ENCODE measurements at regions not wholly inside any gene's neighbourhood (a gene's known extent, or its start where the extent isn't known, plus 50 kb on each side); places are given as distances from the start of the nearest gene placed in this dataset.

DNA sequence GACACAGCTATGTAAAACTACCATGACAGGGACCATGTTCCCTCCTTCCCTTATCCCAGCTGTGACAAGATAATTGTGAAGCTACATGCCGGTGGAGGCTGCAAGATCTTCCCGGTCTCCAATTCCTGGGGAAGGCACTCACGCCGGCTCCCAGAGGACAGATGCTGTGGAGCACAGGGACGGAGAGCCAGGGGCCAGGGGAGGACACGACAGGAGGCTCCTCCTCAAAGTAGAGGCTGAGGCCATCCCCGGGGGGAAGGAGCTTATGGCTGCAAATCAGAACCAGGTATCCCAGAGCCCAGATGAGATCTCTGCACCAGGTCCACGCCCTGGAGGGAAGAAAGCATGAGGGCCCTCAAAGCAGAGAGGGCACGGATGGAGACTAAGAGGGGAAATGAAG lies 286.2 kb downstream of the TCERG1L start:
- TF ChIP-seq CTCF (IDR thresholded peaks at IDR 0.05) (no peak), POLR2A (IDR thresholded peaks at IDR 0.05) (no peak)

Measured in right lobe of liver (tissue), 4 donors.